Tibial nerve (tissue), 3 donors: ENCODE measurements at regions not wholly inside any gene's neighbourhood (a gene's known extent, or its start where the extent isn't known, plus 50 kb on each side); places are given as distances from the start of the nearest gene placed in this dataset.

Experiments used
- POLR2A ChIP-seq, 2 donors: fragments of 450-650 bp; IDR thresholded peaks; one replicate each; pipeline ENCODE4 v1.6.1; 2017; ENCODE audit warnings: antibody characterized with exemption in 2 of 2, mild to moderate bottlenecking in 2 of 2, moderate library complexity in 2 of 2
- TF ChIP-seq, protein P1 (sequence below), 5 experiments: fragments of 200-600 bp in 3 of 5; fragments of 450-650 bp in 2 of 5; sonication (generic) in 3 of 5; IDR thresholded peaks; one replicate each; pipeline ENCODE4 v1.5.1; 2016 to 2019; ENCODE audit warnings: antibody characterized with exemption in 5 of 5, mild to moderate bottlenecking in 3 of 5, moderate library complexity in 2 of 5

DNA sequence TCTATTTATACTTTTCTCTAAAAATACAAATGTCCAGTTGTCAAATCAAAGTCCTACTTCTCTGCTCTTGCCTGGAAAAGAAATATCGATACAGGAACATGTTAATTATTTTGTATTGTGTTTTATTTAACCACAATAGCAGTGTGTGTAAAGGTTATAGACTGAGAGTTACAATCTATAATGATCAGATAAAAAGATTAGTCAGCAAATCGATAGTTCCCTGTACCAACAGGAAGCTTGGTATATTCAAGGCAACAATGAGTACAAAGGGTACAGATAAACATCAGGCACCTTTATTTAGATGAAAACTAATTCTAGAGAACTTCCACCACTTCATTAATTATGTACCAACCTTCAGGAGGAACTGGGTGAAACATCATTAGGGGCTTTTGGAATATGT lies 469.5 kb downstream of the GBA3 start:
- TF ChIP-seq, protein P1, sequence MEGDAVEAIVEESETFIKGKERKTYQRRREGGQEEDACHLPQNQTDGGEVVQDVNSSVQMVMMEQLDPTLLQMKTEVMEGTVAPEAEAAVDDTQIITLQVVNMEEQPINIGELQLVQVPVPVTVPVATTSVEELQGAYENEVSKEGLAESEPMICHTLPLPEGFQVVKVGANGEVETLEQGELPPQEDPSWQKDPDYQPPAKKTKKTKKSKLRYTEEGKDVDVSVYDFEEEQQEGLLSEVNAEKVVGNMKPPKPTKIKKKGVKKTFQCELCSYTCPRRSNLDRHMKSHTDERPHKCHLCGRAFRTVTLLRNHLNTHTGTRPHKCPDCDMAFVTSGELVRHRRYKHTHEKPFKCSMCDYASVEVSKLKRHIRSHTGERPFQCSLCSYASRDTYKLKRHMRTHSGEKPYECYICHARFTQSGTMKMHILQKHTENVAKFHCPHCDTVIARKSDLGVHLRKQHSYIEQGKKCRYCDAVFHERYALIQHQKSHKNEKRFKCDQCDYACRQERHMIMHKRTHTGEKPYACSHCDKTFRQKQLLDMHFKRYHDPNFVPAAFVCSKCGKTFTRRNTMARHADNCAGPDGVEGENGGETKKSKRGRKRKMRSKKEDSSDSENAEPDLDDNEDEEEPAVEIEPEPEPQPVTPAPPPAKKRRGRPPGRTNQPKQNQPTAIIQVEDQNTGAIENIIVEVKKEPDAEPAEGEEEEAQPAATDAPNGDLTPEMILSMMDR (IDR thresholded peaks at IDR 0.05) = no peak
- TF ChIP-seq POLR2A (IDR thresholded peaks at IDR 0.05) = no peak
